ENCODE measurements at regions not wholly inside any gene's neighbourhood (a gene's known extent, or its start where the extent isn't known, plus 50 kb on each side); places are given as distances from the start of the nearest gene placed in this dataset.

DNA sequence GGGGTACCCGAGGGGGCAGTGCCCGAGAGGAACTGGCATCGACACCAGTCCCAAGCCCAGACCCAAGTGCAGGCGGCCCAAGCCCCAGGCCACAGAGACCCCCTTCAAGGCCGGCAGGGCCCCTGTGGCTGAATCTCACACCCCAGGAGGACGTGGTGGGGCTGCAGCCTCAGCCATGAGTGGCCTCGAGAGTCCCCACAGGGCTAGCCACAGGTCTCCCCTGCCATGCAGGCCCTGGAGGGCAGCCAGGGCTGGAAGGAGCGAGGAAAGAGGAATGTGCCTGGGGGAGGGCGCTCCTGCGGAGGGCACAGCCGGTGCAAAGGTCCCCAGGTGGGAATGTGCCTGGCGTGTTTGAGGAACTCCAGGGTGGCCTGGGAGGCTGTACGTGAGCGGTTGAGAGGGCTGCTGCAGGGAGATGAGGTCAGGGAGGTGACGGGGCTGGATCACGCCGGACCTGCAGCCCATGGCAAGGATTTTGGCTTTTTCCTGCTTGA, 86.1 kb downstream of the NCOR2 start:
- H3K27ac ChIP-seq (ENCODE audit: low read length) = no peak overlapping the region
- H3K9me3 ChIP-seq (ENCODE audit: insufficient read depth, low read length) = peaks cover 7% of the 10 kb centered on the region; the same call in 1 of the 2 replicates
- no peak overlapping the region for H3K4me2 ChIP-seq (ENCODE audit: low read length)
- H3K4me1 ChIP-seq (ENCODE audit: low read length) = peaks cover 16% of the 10 kb centered on the region
- peaks cover 3% of the 10 kb centered on the region; the same call in 1 of the 2 replicates for H3K79me2 ChIP-seq (ENCODE audit: low read length)
- peaks cover 62% of the 10 kb centered on the region for H3K36me3 ChIP-seq (replicated peaks; ENCODE audit: low read depth, low read length)
- H2AFZ ChIP-seq (ENCODE audit: low read depth, low read length) = no peak overlapping the region
- H3K9ac ChIP-seq (ENCODE audit: low read length) = no peak overlapping the region
- H4K20me1 ChIP-seq (ENCODE audit: insufficient read depth, low read length) = peaks cover 26% of the 10 kb centered on the region
- TF ChIP-seq EZH2phosphoT487 (IDR thresholded peaks at IDR 0.05; ENCODE audit: low read depth) = no peak
- TF ChIP-seq, protein P1, sequence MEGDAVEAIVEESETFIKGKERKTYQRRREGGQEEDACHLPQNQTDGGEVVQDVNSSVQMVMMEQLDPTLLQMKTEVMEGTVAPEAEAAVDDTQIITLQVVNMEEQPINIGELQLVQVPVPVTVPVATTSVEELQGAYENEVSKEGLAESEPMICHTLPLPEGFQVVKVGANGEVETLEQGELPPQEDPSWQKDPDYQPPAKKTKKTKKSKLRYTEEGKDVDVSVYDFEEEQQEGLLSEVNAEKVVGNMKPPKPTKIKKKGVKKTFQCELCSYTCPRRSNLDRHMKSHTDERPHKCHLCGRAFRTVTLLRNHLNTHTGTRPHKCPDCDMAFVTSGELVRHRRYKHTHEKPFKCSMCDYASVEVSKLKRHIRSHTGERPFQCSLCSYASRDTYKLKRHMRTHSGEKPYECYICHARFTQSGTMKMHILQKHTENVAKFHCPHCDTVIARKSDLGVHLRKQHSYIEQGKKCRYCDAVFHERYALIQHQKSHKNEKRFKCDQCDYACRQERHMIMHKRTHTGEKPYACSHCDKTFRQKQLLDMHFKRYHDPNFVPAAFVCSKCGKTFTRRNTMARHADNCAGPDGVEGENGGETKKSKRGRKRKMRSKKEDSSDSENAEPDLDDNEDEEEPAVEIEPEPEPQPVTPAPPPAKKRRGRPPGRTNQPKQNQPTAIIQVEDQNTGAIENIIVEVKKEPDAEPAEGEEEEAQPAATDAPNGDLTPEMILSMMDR (IDR thresholded peaks at IDR 0.05; ENCODE audit: low read depth, low read length) = no peak
- no peak overlapping the region for H3K4me3 ChIP-seq (ENCODE audit: low read length)
- H3K27me3 ChIP-seq (ENCODE audit: low read depth, low read length) = no peaks in the 10 kb centered on the region

DNA sequence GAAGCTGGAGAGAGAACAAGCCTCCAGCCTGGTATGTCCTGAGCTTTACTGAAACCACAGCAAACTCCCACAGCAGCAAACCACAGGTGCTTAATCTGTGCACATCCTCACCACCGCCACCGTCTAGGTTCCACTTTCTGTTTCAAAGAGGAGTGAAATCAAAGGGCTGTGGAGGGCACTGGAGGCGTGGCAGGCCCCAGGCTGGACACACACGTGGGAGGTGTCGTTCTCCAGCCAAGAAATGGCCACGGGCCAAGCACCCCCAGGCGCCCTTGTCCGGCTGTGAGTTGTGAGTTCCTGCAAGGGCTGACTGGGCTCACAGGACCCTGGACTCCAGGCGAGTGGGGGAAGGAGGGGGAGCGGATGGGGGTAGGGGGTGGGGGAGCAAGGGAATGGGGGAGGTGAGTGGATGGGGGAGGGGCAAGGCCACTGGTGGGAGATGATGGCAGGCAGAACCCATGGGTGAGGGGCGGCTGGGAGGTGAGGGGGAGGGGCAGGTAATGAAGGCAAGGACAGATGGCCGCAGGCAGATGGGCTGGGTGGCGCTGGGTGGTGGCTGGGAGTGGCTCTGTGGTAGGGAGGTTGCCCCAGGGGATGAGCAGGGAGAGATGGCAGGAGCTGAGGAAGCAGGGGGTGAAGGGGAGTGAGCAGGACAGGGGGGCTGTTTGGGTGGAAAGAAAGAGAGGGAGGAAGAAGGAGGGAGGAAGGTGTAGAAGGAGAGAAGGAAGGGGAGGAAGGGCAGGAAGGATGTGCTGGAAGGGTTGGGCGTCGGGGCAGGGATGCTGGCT, 86.7 kb downstream of the NCOR2 start:
- Histone ChIP-seq H4K20me1 (ENCODE audit: insufficient read depth, low read length) (peaks cover 26% of the 10 kb centered on the region), H3K4me3 (ENCODE audit: low read length) (no peak overlapping the region), H2AFZ (ENCODE audit: low read depth, low read length) (no peak overlapping the region), H3K27ac (ENCODE audit: low read length) (no peak overlapping the region; the same call in 1 of the 2 replicates), H3K4me2 (ENCODE audit: low read length) (peak overlapping the region; percentile 28; the same call in 1 of the 2 replicates), H3K27me3 (ENCODE audit: low read depth, low read length) (no peaks in the 10 kb centered on the region), H3K9ac (ENCODE audit: low read length) (no peak overlapping the region), H3K4me1 (ENCODE audit: low read length) (peaks cover 16% of the 10 kb centered on the region), H3K79me2 (ENCODE audit: low read length) (peaks cover 5% of the 10 kb centered on the region), H3K9me3 (ENCODE audit: insufficient read depth, low read length) (peaks cover 7% of the 10 kb centered on the region; the same call in 1 of the 2 replicates), H3K36me3 (replicated peaks; ENCODE audit: low read depth, low read length) (peaks cover 68% of the 10 kb centered on the region)
- TF ChIP-seq EZH2phosphoT487 (IDR thresholded peaks at IDR 0.05; ENCODE audit: low read depth) = no peak
- TF ChIP-seq, protein P1 (IDR thresholded peaks at IDR 0.05; ENCODE audit: low read depth, low read length) = no peak

DNA sequence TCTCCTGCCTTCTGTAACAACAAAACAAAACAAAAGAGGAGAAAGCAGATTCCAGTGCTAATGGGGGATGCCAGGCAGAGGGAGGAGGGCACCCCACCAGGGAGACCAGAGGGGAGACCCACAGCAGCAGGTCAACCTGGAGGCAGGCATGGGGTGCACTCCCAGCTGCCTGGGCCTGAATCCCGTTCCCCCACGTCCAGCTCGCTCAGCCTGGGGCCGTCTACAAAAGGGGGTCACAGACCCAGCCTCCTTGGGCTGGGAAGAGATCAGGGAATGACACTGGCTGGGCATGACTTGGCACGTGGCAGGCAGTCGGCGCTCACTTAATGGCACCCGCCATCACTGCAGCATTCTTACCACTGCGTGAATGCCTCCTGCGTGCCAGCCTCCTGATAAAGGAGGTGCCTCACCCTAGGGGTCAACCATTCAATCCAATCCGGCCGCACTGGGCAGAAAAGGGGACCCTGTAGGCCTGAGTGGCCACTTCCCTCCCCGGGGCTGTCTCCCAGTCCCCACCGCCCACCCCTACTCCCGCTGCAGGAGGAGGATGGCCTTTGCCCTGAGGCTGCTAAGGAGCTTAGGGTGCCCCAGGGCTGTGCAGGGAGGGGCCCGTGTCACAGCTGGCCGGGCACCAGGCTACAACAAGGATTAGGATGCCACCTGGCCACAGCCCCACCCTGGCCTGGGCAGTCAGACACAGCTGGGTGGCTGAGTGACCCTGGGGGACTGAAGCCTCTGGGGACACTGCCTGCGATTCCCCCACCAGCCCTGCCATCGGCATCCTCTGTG, 87.5 kb downstream of the NCOR2 start:
- H3K4me2 ChIP-seq (ENCODE audit: low read length) = peak overlapping the region; percentile 28; the same call in 1 of the 2 replicates

More for the DNA sequence above, 87.5 kb downstream of the NCOR2 start:
- peaks cover 16% of the 10 kb centered on the region for H3K4me1 ChIP-seq (ENCODE audit: low read length)
- TF ChIP-seq EZH2phosphoT487 (IDR thresholded peaks at IDR 0.05; ENCODE audit: low read depth) = no peak
- TF ChIP-seq, protein P1 (IDR thresholded peaks at IDR 0.05; ENCODE audit: low read depth, low read length) = no peak
- H3K27ac ChIP-seq (ENCODE audit: low read length) = no peak overlapping the region; the same call in 1 of the 2 replicates
- no peaks in the 10 kb centered on the region for H3K27me3 ChIP-seq (ENCODE audit: low read depth, low read length)
- no peak overlapping the region for H2AFZ ChIP-seq (ENCODE audit: low read depth, low read length)
- no peak overlapping the region for H3K9ac ChIP-seq (ENCODE audit: low read length)
- H3K36me3 ChIP-seq (replicated peaks; ENCODE audit: low read depth, low read length) = peaks cover 70% of the 10 kb centered on the region
- peaks cover 18% of the 10 kb centered on the region for H4K20me1 ChIP-seq (ENCODE audit: insufficient read depth, low read length)
- no peak overlapping the region for H3K4me3 ChIP-seq (ENCODE audit: low read length)
- H3K79me2 ChIP-seq (ENCODE audit: low read length) = peaks cover 8% of the 10 kb centered on the region
- H3K9me3 ChIP-seq (ENCODE audit: insufficient read depth, low read length) = peaks cover 7% of the 10 kb centered on the region; the same call in 1 of the 2 replicates

Data from OCI-LY3 (cell line).